Fibroblast of skin of right quadriceps (primary cell): ENCODE measurements at regions not wholly inside any gene's neighbourhood (a gene's known extent, or its start where the extent isn't known, plus 50 kb on each side); places are given as distances from the start of the nearest gene placed in this dataset.
A peak's percentile ranks its signal among the peaks of the same experiment; 100 is the strongest.

Experiments
- DNase-seq: peaks from one replicate; pipeline ENCODE4 v3.0.0-alpha.2; 2013

GRCh38 chr15:100785181-100786138, 94.2 kb upstream of the ALDH1A3 start:
- DNase-seq: no peak

- no peak for DNase-seq
Observed at GRCh38 chr15:100786139-100786531, 93.5 kb upstream of the ALDH1A3 start.

DNA sequence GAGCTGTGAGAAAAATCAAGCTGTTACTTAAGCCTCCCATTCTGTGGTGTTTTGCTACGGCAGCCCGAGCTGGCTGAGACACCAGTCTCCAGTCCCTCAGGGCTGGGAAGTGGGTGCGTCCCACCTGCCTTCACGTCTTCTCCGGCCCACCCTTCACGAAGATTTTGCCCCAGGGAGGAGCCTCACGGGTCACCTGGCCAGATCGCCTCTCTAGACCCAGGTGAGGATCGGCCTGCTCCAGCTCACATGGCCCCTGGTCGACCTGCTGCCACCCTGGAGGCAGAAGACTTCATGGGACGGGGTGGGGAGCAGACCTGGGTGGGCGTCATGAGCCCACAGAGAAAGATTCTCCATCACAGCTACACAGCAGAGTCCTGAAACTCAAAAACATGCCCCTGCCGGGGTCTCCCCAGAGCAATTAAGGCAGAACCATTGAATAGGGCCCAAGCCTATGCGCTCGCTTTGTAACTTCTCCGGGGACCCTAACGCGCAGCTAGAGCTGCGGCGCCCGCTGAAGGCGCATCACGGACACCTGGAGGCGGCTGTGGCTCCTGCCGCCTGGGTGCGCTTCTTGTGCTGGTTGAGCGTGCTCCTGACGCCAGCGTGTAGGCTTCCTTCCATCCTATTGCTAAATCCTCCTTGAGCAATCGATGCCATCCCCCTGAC, 92.6 kb upstream of the ALDH1A3 start:
- DNase-seq: no peak

GRCh38 chr15:100787567-100788417, 91.8 kb upstream of the ALDH1A3 start:
- no peak for DNase-seq

GRCh38 chr15:100788418-100789105, 91.1 kb upstream of the ALDH1A3 start:
- DNase-seq: no peak

DNA sequence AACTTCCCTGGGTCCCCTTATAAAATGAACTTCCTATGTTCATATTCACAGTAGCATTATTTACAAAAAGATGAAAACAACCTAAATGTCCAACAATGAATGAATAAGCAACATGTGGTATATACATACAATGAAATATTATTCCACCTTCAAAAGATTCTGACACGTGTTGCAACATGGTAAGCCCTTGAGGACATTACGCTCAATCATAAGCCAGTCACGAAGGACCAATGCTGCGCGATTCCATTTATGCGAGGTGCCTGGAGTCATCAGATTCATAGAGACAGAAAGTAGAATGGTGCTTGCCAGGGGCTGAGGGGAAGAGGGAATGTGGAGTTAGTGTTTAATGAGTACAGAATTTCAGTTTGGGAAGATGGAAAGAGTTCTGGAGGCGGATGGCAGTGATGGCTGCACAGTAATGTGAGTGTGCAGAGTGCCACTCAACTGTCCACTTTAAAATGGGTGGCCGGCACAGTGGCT, 88.8 kb upstream of the ALDH1A3 start:
- no peak for DNase-seq

- no peak for DNase-seq
Observed at GRCh38 chr15:100794008-100794407, 85.6 kb upstream of the ALDH1A3 start.

- no peak for DNase-seq
Observed at GRCh38 chr15:100801256-100801900, 78.3 kb upstream of the ALDH1A3 start.

GRCh38 chr15:100802421-100803170, 77.0 kb upstream of the ALDH1A3 start:
- no peak for DNase-seq

DNA sequence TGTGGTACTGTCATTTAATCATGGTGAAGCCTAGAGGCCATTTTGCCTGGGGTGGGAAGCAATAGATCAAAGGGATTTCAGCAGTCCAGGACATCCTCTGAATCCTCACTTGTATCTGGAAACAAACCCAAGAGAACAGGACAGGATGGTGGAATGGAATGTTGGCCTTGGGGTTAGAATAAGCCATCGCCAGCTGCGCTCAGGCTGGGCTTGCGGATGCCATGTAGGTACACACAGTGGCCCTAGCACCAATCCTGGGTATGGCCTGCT, 76.5 kb upstream of the ALDH1A3 start:
- DNase-seq: no peak

DNA sequence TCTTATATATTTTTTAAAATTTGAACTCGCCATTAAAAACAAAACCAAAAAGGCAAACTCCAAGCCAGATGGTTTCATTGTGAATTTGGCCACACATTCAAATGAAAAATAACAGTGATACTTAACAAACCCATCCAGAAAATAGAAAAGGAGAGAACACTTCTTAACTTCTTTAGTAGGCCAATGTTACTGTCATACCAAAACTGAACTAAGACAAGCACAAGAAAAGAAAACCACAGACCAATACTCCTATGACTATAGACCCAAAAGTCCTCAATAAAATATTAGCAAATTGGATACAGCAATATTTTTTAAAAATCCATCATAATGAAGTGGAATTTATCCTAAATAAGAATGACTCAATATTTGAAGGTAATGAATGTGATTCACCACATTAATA, 73.5 kb upstream of the ALDH1A3 start:
- DNase-seq: no peak

- no peak for DNase-seq
Observed at GRCh38 chr15:100807028-100807427, 72.6 kb upstream of the ALDH1A3 start.

DNA sequence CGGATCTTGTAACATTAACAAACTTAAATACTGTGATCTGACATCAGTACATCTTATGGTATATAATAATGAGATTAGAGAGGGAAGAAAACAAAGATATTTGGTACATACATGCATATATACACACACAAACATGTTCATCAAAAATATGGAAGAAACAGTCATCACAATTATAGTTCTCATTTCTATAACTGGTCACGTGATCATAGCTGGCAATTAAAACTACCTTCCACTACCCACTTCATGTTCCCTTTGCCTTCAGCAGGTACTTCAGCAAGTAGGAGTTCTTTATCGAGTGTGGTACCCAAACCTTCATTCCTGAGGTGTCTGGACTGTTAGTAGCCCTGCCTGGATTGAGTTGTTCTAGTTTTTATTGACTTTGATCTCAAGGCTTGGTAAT, 70.9 kb upstream of the ALDH1A3 start:
- no peak for DNase-seq

- peak; percentile 12 for DNase-seq
Observed at GRCh38 chr15:100809151-100809550, 70.5 kb upstream of the ALDH1A3 start.

DNA sequence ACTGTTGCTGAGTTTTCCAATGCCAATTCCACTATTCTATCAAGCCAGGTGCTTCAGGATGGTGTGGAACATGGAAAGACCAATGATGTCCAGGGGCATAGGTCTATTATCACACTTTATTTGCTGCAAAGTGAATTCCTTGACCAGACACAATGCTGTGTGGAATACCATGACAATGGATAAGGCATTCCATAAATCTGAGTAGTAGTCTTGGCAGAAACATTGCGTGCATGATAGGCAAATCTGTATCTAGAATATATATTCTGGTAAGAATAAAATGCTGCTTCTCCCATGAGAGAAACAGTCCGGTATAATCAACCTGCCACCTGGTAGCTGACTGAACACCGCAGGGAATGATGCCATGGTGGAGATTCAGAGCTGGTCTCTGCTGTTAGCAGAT, 70.0 kb upstream of the ALDH1A3 start:
- no peak for DNase-seq

DNA sequence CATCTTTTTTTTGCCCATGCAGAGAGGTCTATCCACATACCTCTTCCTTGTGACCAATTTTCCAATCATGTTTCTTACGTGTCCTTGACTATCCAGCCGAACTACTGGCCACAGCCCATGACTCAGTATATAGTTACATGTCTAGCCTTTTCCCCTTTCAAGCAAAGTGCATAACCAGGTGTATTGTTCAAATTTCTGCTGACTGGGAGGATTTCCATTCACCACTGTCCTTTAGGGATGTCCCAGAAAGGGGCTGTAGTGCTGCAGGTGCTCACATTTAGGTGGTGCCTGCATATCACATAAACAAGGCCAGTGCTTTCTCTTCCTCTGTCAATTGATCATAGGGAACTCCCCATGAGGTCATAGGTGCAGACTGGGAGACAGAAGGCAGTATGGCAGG, 69.4 kb upstream of the ALDH1A3 start:
- no peak for DNase-seq

GRCh38 chr15:100810831-100811230, 68.8 kb upstream of the ALDH1A3 start:
- DNase-seq: no peak

GRCh38 chr15:100812802-100813201, 66.8 kb upstream of the ALDH1A3 start:
- no peak for DNase-seq

GRCh38 chr15:100818927-100819326, 60.7 kb upstream of the ALDH1A3 start:
- peak; percentile 47 for DNase-seq

GRCh38 chr15:100820528-100820927, 59.1 kb upstream of the ALDH1A3 start:
- no peak for DNase-seq

DNA sequence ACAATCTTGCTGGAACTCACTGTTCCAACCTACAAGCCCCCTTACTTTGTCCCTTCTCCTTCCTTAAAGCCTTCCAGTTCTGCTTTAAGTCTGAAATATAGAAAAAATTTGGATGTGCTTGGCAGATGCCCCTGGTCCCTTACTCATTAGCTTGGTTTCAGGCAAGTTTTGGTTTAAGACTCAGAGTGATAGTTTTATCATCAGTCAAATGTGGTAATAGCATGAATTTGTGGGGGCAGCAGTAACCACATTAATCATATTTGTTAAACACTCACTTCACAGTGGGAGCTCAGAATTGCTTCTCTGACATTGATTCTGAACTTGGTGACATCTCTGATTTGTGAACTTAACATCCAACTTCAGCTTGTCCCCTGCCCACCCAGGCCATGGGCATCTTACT, 58.3 kb upstream of the ALDH1A3 start:
- no peak for DNase-seq

DNA sequence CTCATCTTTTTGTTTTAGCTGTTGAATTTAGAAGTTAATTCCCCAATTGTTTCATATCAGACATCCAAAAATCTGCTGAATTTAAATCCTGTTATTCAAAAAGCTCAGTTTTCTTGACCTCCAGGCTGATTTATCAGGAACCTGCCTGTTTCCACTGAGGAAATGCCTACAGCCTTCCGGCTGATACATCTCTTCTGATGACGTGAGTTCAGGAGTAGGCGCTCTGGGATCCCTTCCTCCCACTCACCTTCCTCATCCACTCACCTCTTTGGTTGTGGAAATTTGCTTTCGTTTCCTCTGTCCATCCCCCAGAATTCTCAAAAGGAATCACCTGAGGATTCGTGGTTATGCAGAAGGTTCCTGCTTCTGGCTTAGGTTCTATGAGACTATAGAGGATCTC, 55.4 kb upstream of the ALDH1A3 start:
- DNase-seq: no peak
